GM12873 (cell line): ENCODE measurements at regions not wholly inside any gene's neighbourhood (a gene's known extent, or its start where the extent isn't known, plus 50 kb on each side); places are given as distances from the start of the nearest gene placed in this dataset.

Experiments used
- CTCF ChIP-seq: IDR thresholded peaks from 2 replicates; pipeline ENCODE4 v1.5.1; 2012; ENCODE audit warnings: low read depth, mild to moderate bottlenecking, moderate library complexity, low read length, control low read depth; ENCODE audit not compliant: insufficient read depth; ENCODE audit errors: missing control alignments

GRCh38 chr14:27314231-27314630 is 716.4 kb upstream of the NOVA1 start:
- no peak for TF ChIP-seq CTCF

- no peak for TF ChIP-seq CTCF
Measured at GRCh38 chr14:27315477-27315876, 717.6 kb upstream of the NOVA1 start.

- no peak for TF ChIP-seq CTCF
Measured at GRCh38 chr14:27315947-27316346, 718.1 kb upstream of the NOVA1 start.

DNA sequence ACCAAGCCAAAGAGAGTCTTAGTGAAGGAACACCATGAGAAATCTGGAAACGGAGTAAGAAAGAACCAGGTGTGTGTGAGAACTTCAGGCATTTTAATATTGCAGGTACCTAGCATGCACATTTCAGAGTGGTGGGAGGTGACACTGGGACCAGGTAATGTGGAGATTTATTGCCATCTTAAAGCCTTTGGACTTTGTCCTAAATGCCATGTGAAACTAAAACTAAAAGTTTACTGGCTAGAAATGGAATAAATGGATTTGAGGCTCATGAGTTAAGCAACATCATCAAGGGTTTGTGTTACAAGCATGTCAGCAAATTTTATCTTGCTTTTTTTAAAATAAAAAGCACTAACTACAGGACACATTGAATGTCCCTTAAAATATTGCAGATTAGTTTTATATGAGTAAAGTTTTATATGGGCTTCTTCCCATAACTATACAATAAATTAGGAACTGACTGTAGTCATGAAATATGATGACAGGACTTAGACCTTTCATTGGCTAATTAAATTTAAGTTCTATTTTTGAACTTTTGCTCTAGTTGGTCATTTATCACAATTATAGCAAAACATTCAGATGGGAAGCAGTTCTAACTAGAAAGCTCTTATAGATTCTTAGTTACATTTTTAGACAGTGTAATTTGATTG is 721.1 kb upstream of the NOVA1 start:
- no peak for TF ChIP-seq CTCF

GRCh38 chr14:27320261-27320660 is 722.4 kb upstream of the NOVA1 start:
- TF ChIP-seq CTCF: no peak

DNA sequence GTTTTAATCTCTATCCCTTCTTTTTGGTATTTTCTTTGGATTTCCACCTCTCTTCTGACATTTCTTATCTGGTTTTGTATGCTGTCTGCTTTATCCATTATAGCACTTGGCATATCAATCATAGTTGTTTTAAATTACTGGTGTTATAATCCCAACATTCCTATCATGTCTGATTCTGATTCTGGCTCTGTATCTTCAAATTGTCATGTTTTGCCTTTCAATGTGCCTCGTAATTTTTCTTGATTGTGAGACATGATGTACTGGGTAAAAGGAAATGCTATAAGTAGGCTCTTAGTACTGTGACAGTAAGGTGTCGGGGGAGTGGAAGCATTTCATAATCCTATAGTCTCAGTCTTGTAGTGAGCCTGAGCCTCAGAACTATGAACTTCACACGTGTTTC is 729.3 kb upstream of the NOVA1 start:
- no peak for TF ChIP-seq CTCF

DNA sequence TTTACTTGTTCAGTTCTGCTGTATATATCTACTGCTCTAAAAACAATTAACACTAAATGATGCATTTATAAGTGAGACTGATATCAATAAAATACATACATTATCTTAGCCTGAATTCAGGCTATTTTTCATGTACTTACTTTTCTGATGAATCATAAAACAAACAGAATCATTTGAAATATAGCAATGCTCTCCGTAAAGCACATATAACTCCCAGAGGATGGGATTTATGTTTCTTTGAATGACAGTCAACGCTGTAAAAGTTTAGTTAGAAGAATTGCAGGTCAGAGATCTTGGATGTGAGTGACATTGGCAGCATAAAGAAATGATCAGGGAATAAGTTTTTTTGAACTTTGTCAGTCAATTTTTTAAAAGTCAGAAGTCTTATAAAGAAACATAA is 740.2 kb upstream of the NOVA1 start:
- TF ChIP-seq CTCF: no peak
